Tibial nerve (tissue), 3 donors: ENCODE measurements at regions not wholly inside any gene's neighbourhood (a gene's known extent, or its start where the extent isn't known, plus 50 kb on each side); places are given as distances from the start of the nearest gene placed in this dataset.

ENCODE experiments used
- CTCF ChIP-seq, 5 experiments: fragments of 200-600 bp in 3 of 5; fragments of 450-650 bp in 2 of 5; sonication (generic) in 3 of 5; IDR thresholded peaks; one replicate each; pipeline ENCODE4 v1.5.1; 2016 to 2019; ENCODE audit warnings: antibody characterized with exemption in 5 of 5, mild to moderate bottlenecking in 3 of 5, moderate library complexity in 2 of 5
- POLR2A ChIP-seq, 2 donors: fragments of 450-650 bp; IDR thresholded peaks; one replicate each; pipeline ENCODE4 v1.6.1; 2017; ENCODE audit warnings: antibody characterized with exemption in 2 of 2, mild to moderate bottlenecking in 2 of 2, moderate library complexity in 2 of 2

- TF ChIP-seq CTCF (IDR thresholded peaks at IDR 0.05) (no peak), POLR2A (IDR thresholded peaks at IDR 0.05) (no peak)
These were observed 121.0 kb upstream of the FUT8 start for GRCh38 chr14:65291531-65291930.
